CD4-positive, alpha-beta memory T cell (primary cell): ENCODE measurements at regions not wholly inside any gene's neighbourhood (a gene's known extent, or its start where the extent isn't known, plus 50 kb on each side); places are given as distances from the start of the nearest gene placed in this dataset.

Experiments
- CTCF ChIA-PET: fragments of 350-600 bp; sonication (Branson Sonifier 250); formaldehyde crosslinking; loops from one replicate; lab custom pipeline; 2021; ENCODE audit warnings: inconsistent platforms; ENCODE audit not compliant: partially characterized antibody; lab: Charles Lee
- POLR2A ChIA-PET: fragments of 350-600 bp; sonication (Branson Sonifier 250); formaldehyde crosslinking; loops from one replicate; lab custom pipeline; 2021; ENCODE audit not compliant: partially characterized antibody; lab: Charles Lee
- DNase-seq, 5 donors: peaks; one replicate each; pipeline versions ENCODE4 v3.0.0 to v3.0.0-alpha.2; 2020 to 2022; ENCODE audit warnings: mixed read lengths in 1 of 5
- H3K27ac ChIP-seq: one replicate; pipeline ENCODE4 v1.7.0; 2013; ENCODE audit warnings: low read depth, low read length
- H3K27me3 ChIP-seq: 2 replicates; pipeline ENCODE4 v1.7.0; 2013; ENCODE audit warnings: mild to moderate bottlenecking, low read length, moderate library complexity; ENCODE audit not compliant: insufficient read depth
- H3K36me3 ChIP-seq: 2 replicates; pipeline ENCODE4 v1.7.0; 2013; ENCODE audit warnings: mild to moderate bottlenecking, low read length, moderate library complexity; ENCODE audit not compliant: insufficient read depth
- H3K4me1 ChIP-seq: 2 replicates; pipeline ENCODE4 v1.7.0; 2013; ENCODE audit warnings: mild to moderate bottlenecking, low read length, moderate library complexity; ENCODE audit not compliant: insufficient read depth
- H3K4me3 ChIP-seq, 2 donors: one replicate each; pipeline ENCODE4 v1.7.0; 2013; ENCODE audit warnings: low read length in 2 of 2, mild to moderate bottlenecking in 1 of 2
- H3K9me3 ChIP-seq, 2 donors: one replicate each; pipeline ENCODE4 v1.7.0; 2013; ENCODE audit warnings: low read length in 2 of 2, control low read depth in 1 of 2; ENCODE audit not compliant: control insufficient read depth in 1 of 2
- H3K27ac Mint-ChIP-seq, 7 donors: one replicate each; pipeline ENCODE4 v1.8.0; 2020 to 2021; ENCODE audit warnings: mixed read lengths in 7 of 7, mild to moderate bottlenecking in 6 of 7, inconsistent platforms in 3 of 7, moderate library complexity in 3 of 7
- H3K27me3 Mint-ChIP-seq, 2 donors: one replicate each; pipeline ENCODE4 v1.8.0; 2020 to 2021; ENCODE audit warnings: mixed read lengths in 2 of 2
- H3K36me3 Mint-ChIP-seq, 2 donors: one replicate each; pipeline ENCODE4 v1.8.0; 2020 to 2021; ENCODE audit warnings: mixed read lengths in 2 of 2, inconsistent platforms in 1 of 2, mild to moderate bottlenecking in 1 of 2
- H3K4me1 Mint-ChIP-seq, 4 donors: one replicate each; pipeline ENCODE4 v1.8.0; 2020 to 2021; ENCODE audit warnings: mixed read lengths in 4 of 4, mild to moderate bottlenecking in 1 of 4
- H3K4me3 Mint-ChIP-seq, 8 donors: one replicate each; pipeline ENCODE4 v1.8.0; 2020 to 2021; ENCODE audit warnings: mixed read lengths in 8 of 8, mild to moderate bottlenecking in 7 of 8, moderate library complexity in 6 of 8, inconsistent platforms in 3 of 8
- H3K9me3 Mint-ChIP-seq, 8 donors: one replicate each; pipeline ENCODE4 v1.8.0; 2020 to 2021; ENCODE audit warnings: mixed read lengths in 8 of 8, mild to moderate bottlenecking in 5 of 8, inconsistent platforms in 3 of 8, moderate library complexity in 1 of 8
- intact Hi-C: fragments of 100-400 bp; cut with micrococcal nuclease; formaldehyde crosslinking; loops from one replicate; pipeline ENCODE4 v1.15.1; 2023

DNA sequence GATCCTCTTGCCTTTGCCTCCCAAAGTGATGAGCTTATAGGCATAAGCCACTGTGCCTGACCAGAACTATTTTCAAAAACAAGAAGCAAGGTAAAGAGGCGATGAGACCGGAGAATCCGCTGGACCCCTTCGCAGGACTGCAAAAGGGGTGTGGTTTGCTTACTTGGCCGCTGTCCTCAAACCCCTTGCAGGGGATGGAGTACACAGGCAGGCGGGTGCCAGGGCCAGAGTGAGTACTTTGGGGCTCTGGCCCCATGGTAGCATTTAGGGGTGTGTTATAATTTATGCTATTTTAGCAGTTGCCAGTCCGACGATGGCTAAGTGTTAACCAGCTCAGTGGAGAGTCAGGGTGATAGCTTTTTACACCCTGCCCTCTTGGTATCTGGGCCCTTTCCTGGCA is 1454.9 kb downstream of the HACE1 start:
- CTCF ChIA-PET = no interaction called here
- Mint-ChIP-seq H3K4me1 (no peaks in the 10 kb centered on the region), H3K9me3 (peaks cover 0 to 6% (median 4%) of the 10 kb centered on the region in 8 donors), H3K4me3 (no peak overlapping the region), H3K36me3 (no peaks in the 10 kb centered on the region), H3K27me3 (no peaks in the 10 kb centered on the region), H3K27ac (no peak overlapping the region)
- no peaks in the 10 kb centered on the region for H3K27me3 ChIP-seq
- H3K9me3 ChIP-seq = no peaks in the 10 kb centered on the region
- no peak for DNase-seq
- H3K36me3 ChIP-seq = no peaks in the 10 kb centered on the region
- POLR2A ChIA-PET = no interaction called here
- intact Hi-C loops = no loop called here
- H3K27ac ChIP-seq = no peak overlapping the region
- no peaks in the 10 kb centered on the region for H3K4me1 ChIP-seq
- no peak overlapping the region for H3K4me3 ChIP-seq

DNA sequence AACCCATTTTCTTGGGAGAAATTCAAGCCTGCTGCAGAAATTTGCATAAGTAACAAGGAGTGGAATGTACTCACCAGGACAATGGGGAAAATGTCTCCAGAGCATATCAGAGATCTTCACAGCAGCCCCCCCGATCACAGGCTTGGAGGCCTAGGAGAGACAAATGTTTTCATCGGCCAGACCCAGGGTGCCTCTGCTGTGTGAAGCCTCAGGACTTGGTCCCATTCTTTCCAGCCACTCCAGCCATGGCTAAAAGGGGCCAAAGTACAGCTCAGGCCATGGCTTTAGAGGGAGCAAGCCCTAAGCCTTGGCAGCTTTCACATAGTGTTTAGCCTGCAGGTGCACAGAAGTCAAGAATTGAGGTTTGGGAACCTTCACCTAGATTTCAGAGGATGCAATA is 1463.0 kb downstream of the HACE1 start:
- no peak for DNase-seq
- H3K4me3 Mint-ChIP-seq = no peak overlapping the region
- H3K4me1 Mint-ChIP-seq = no peaks in the 10 kb centered on the region
- Histone ChIP-seq H3K9me3 (no peaks in the 10 kb centered on the region), H3K4me3 (no peak overlapping the region), H3K27me3 (no peaks in the 10 kb centered on the region), H3K36me3 (no peaks in the 10 kb centered on the region), H3K27ac (no peak overlapping the region), H3K4me1 (no peaks in the 10 kb centered on the region)
- intact Hi-C loops = no loop called here
- no peak overlapping the region for H3K27ac Mint-ChIP-seq
- peaks cover 0 to 11% (median 7%) of the 10 kb centered on the region in 8 donors for H3K9me3 Mint-ChIP-seq
- no peaks in the 10 kb centered on the region for H3K27me3 Mint-ChIP-seq
- POLR2A ChIA-PET = no interaction called here
- CTCF ChIA-PET = no interaction called here
- no peaks in the 10 kb centered on the region for H3K36me3 Mint-ChIP-seq

DNA sequence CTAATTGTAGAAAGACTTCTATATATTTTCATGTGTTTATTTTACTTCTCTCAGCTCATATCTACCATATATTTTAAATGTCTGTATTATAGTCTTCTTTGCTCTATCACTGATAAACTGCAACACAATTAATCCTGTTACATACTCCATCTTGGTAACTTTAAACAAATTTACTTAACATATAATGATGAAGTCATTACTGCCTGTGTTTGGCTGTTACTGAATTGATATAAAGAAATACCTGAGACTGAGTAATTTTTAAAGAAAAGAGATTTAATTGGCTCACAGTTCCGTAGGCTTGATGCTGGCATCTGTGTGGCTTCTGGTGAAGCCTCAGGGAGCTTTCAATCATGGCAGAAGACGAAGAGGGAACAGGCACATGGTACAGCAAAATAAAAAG is 1480.4 kb downstream of the HACE1 start:
- Histone ChIP-seq H3K4me3 (no peak overlapping the region), H3K9me3 (no peaks in the 10 kb centered on the region), H3K36me3 (no peaks in the 10 kb centered on the region), H3K4me1 (no peaks in the 10 kb centered on the region), H3K27me3 (no peaks in the 10 kb centered on the region), H3K27ac (no peak overlapping the region)
- no peak overlapping the region for H3K27ac Mint-ChIP-seq
- POLR2A ChIA-PET = no interaction called here
- H3K27me3 Mint-ChIP-seq = no peaks in the 10 kb centered on the region
- CTCF ChIA-PET = no interaction called here
- H3K4me3 Mint-ChIP-seq = no peak overlapping the region
- DNase-seq = no peak
- H3K9me3 Mint-ChIP-seq = peaks cover 0 to 5% (median 3%) of the 10 kb centered on the region in 8 donors
- intact Hi-C loops = no loop called here
- H3K36me3 Mint-ChIP-seq = no peaks in the 10 kb centered on the region
- H3K4me1 Mint-ChIP-seq = no peaks in the 10 kb centered on the region

DNA sequence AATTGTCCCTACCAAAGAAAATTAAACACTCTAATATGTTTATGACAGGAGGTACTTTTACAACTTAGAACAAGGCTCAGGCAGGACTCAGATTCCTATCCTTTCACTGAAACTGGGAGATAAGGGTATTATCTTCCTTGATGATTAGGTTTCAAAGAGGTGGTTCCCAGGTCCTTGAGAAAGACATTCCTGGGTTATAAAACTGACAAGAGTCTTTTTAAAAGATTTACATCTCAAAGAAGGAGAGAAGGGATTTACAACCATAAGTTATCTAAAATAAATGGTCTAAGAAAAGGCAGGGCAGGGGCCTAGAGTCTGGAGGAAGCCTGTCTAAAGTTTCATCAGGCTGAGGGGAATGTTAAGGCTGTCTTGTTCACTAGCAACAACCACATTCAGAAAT is 1492.5 kb downstream of the HACE1 start:
- ChIA-PET CTCF (no interaction called here), POLR2A (no interaction called here)
- Histone ChIP-seq H3K27me3 (no peaks in the 10 kb centered on the region), H3K4me1 (no peaks in the 10 kb centered on the region), H3K4me3 (no peak overlapping the region), H3K36me3 (no peaks in the 10 kb centered on the region), H3K27ac (no peak overlapping the region), H3K9me3 (no peaks in the 10 kb centered on the region)
- H3K36me3 Mint-ChIP-seq = no peaks in the 10 kb centered on the region
- H3K4me3 Mint-ChIP-seq = no peak overlapping the region
- intact Hi-C loops = no loop called here
- DNase-seq = no peak
- H3K27ac Mint-ChIP-seq = no peak overlapping the region
- H3K4me1 Mint-ChIP-seq = no peaks in the 10 kb centered on the region
- peaks cover 0 to 6% (median 2%) of the 10 kb centered on the region in 8 donors for H3K9me3 Mint-ChIP-seq
- no peaks in the 10 kb centered on the region for H3K27me3 Mint-ChIP-seq

DNA sequence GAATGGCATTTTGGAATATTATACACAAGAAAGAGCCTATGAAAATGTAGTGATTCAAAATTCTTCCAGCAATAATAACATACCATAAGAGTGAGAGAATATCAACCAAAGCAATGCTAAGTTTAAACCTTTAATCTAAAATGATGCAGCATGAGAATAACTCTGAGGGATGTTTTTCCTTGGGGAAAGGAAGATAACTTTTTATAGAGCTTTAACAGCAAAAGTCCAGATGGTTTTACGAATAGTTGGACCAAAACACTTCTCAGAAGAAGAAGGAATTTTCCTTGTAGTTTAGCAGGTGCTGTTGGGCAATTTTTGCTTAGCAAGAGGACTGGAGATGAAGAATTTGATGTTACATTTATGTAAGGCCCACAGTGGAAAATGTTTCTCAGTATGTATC is 1503.2 kb downstream of the HACE1 start:
- Histone ChIP-seq H3K4me1 (no peaks in the 10 kb centered on the region), H3K4me3 (no peak overlapping the region), H3K27ac (no peak overlapping the region), H3K9me3 (no peaks in the 10 kb centered on the region), H3K36me3 (no peaks in the 10 kb centered on the region), H3K27me3 (no peaks in the 10 kb centered on the region)
- Mint-ChIP-seq H3K27ac (no peak overlapping the region), H3K27me3 (no peaks in the 10 kb centered on the region), H3K4me1 (no peaks in the 10 kb centered on the region), H3K4me3 (no peak overlapping the region), H3K9me3 (peaks cover 0 to 5% (median 0%) of the 10 kb centered on the region in 8 donors), H3K36me3 (no peaks in the 10 kb centered on the region)
- CTCF ChIA-PET = no interaction called here
- DNase-seq = no peak
- POLR2A ChIA-PET = no interaction called here
- intact Hi-C loops = no loop called here

DNA sequence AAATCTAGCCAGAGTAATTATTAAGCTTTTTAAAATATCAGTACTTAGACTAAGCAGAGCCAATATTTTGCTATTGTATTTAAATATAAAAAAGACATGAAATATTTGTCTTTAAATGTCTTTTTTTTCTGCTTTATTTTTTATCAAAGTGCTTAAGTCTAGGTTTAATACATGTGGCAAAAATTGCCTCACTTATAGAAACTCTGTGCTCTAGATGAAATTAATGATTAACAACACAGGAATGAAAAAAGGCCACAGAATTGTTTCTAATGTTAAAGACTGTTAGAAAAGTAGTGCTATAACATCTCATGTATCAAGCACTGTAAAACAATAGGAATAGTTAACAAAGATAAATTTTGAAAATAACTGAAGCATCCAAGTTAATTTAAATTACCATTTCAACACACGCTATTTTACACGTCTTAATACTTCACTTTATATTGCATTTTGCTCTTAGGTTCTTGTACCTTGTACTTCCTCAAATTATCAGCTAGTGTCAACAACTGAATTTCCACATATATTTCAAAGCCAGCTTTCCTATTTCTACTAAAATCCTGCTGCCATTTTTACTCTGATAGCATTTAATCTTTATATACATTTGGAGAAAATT is 1515.1 kb downstream of the HACE1 start:
- Histone ChIP-seq H3K36me3 (no peaks in the 10 kb centered on the region), H3K27me3 (no peaks in the 10 kb centered on the region), H3K4me3 (no peak overlapping the region), H3K9me3 (no peaks in the 10 kb centered on the region), H3K27ac (no peak overlapping the region), H3K4me1 (no peaks in the 10 kb centered on the region)
- H3K36me3 Mint-ChIP-seq = no peaks in the 10 kb centered on the region
- intact Hi-C loops = no loop called here
- H3K4me1 Mint-ChIP-seq = no peaks in the 10 kb centered on the region
- no peak for DNase-seq
- no peaks in the 10 kb centered on the region for H3K27me3 Mint-ChIP-seq
- H3K27ac Mint-ChIP-seq = no peak overlapping the region
- POLR2A ChIA-PET = no interaction called here
- CTCF ChIA-PET = no interaction called here
- H3K9me3 Mint-ChIP-seq = peaks cover 0 to 2% (median 0%) of the 10 kb centered on the region in 8 donors
- no peak overlapping the region for H3K4me3 Mint-ChIP-seq

DNA sequence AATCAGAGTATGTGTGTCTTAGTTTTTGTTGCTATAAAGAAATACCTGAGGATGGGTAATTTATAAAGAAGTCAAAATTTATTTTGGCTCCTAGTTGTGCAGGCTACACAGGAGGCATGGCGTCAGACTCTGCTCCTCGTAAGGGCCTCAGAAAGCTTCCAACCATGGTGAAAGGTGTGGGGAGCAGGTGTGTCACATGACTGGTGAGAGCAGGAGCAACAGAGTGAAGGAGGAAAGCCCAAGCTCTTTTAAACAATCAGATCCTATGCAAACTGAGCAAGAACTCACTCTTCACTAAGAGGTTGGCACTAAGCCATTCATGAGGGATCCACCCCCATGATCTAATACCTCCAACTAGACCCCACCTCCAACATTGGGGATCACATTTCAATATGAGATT is 1524.3 kb downstream of the HACE1 start:
- H3K9me3 Mint-ChIP-seq = peaks cover 0 to 2% (median 0%) of the 10 kb centered on the region in 8 donors
- Histone ChIP-seq H3K4me3 (no peak overlapping the region), H3K4me1 (no peaks in the 10 kb centered on the region), H3K27ac (no peak overlapping the region), H3K36me3 (no peaks in the 10 kb centered on the region), H3K27me3 (no peaks in the 10 kb centered on the region), H3K9me3 (no peaks in the 10 kb centered on the region)
- no peaks in the 10 kb centered on the region for H3K27me3 Mint-ChIP-seq
- ChIA-PET POLR2A (no interaction called here), CTCF (no interaction called here)
- no peaks in the 10 kb centered on the region for H3K4me1 Mint-ChIP-seq
- DNase-seq = no peak
- H3K4me3 Mint-ChIP-seq = no peak overlapping the region
- no peaks in the 10 kb centered on the region for H3K36me3 Mint-ChIP-seq
- no peak overlapping the region for H3K27ac Mint-ChIP-seq
- intact Hi-C loops = no loop called here
